HG03097 (cell line): ENCODE measurements at regions not wholly inside any gene's neighbourhood (a gene's known extent, or its start where the extent isn't known, plus 50 kb on each side); places are given as distances from the start of the nearest gene placed in this dataset.

ENCODE experiments used
- ATAC-seq: cut with Tn5 transposase; IDR thresholded peaks from one replicate; pipeline ENCODE4 v1.9.1; 2021; ENCODE audit not compliant: unreplicated experiment, low FRiP score

- no peak for ATAC-seq
These were observed 278.8 kb downstream of the TNS1 start for GRCh38 chr2:217723981-217724380.

GRCh38 chr2:217722883-217723472 lies 279.8 kb downstream of the TNS1 start:
- no peak for ATAC-seq

- no peak for ATAC-seq
These were observed 285.1 kb downstream of the TNS1 start for GRCh38 chr2:217717646-217718045.

GRCh38 chr2:217715484-217715883 lies 287.3 kb downstream of the TNS1 start:
- ATAC-seq, result no peak

GRCh38 chr2:217714287-217714751 lies 288.5 kb downstream of the TNS1 start:
- ATAC-seq, result no peak

- ATAC-seq, result no peak
These were observed 289.2 kb downstream of the TNS1 start for GRCh38 chr2:217713395-217714286.

- no peak for ATAC-seq
These were observed 290.4 kb downstream of the TNS1 start for GRCh38 chr2:217712431-217712830.

- no peak for ATAC-seq
These were observed 291.6 kb downstream of the TNS1 start for GRCh38 chr2:217711188-217711587.

- ATAC-seq, result no peak
These were observed 292.5 kb downstream of the TNS1 start for GRCh38 chr2:217710211-217710765.

- ATAC-seq, result no peak
These were observed 293.2 kb downstream of the TNS1 start for GRCh38 chr2:217709478-217710210.

- no peak for ATAC-seq
These were observed 295.6 kb downstream of the TNS1 start for GRCh38 chr2:217707131-217707611.

- no peak for ATAC-seq
These were observed 296.3 kb downstream of the TNS1 start for GRCh38 chr2:217706513-217706912.

- ATAC-seq, result no peak
These were observed 296.7 kb downstream of the TNS1 start for GRCh38 chr2:217706095-217706494.

- no peak for ATAC-seq
These were observed 297.3 kb downstream of the TNS1 start for GRCh38 chr2:217705461-217705860.

GRCh38 chr2:217703999-217704398 lies 298.8 kb downstream of the TNS1 start:
- ATAC-seq, result no peak

- ATAC-seq, result no peak
These were observed 299.7 kb downstream of the TNS1 start for GRCh38 chr2:217703102-217703501.

GRCh38 chr2:217701622-217702021 lies 301.2 kb downstream of the TNS1 start:
- ATAC-seq, result no peak

GRCh38 chr2:217698691-217699090 lies 304.1 kb downstream of the TNS1 start:
- no peak for ATAC-seq

- no peak for ATAC-seq
These were observed 307.7 kb downstream of the TNS1 start for GRCh38 chr2:217695033-217695520.

GRCh38 chr2:217694291-217694690 lies 308.5 kb downstream of the TNS1 start:
- no peak for ATAC-seq

- no peak for ATAC-seq
These were observed 309.4 kb downstream of the TNS1 start for GRCh38 chr2:217693363-217693762.
